Cardiac muscle cell (in vitro differentiated cells and primary cell): ENCODE measurements at regions not wholly inside any gene's neighbourhood (a gene's known extent, or its start where the extent isn't known, plus 50 kb on each side); places are given as distances from the start of the nearest gene placed in this dataset.

ENCODE experiments used
- DNase-seq, 2 donors: peaks; one replicate each; pipeline versions ENCODE4 v3.0.0 to v3.0.0-alpha.2; 2010 to 2017; ENCODE audit warnings: low read depth in 1 of 2, low spot score in 1 of 2
- H3K27ac ChIP-seq: fragments of 200-600 bp; sonication (generic); 2 replicates; pipeline ENCODE4 v1.5.1; 2016
- H3K27me3 ChIP-seq: fragments of 200-600 bp; sonication (generic); 2 replicates; pipeline ENCODE4 v1.6.0; 2016; ENCODE audit warnings: control low read depth
- H3K36me3 ChIP-seq: fragments of 200-600 bp; sonication (generic); 2 replicates; pipeline ENCODE4 v1.5.1; 2016; ENCODE audit warnings: control low read depth
- H3K4me1 ChIP-seq: fragments of 200-600 bp; sonication (generic); 2 replicates; pipeline ENCODE4 v1.8.1; 2017; ENCODE audit warnings: low read depth, mild to moderate bottlenecking, mixed run types
- H3K4me3 ChIP-seq: fragments of 200-600 bp; sonication (generic); 2 replicates; pipeline ENCODE4 v1.5.1; 2016; ENCODE audit warnings: mild to moderate bottlenecking
- H3K9me3 ChIP-seq: fragments of 200-600 bp; sonication (generic); 2 replicates; pipeline ENCODE4 v1.5.1; 2017; ENCODE audit warnings: low read depth, mild to moderate bottlenecking, control low read depth
- CTCF ChIP-seq: IDR thresholded peaks from 2 replicates; pipeline ENCODE4 v1.5.1; 2012; ENCODE audit warnings: low read depth, mild to moderate bottlenecking, low read length

GRCh38 chr1:231093156-231093922, 53.3 kb upstream of the FAM89A start:
- Histone ChIP-seq H3K27ac (no peak overlapping the region), H3K4me3 (no peak overlapping the region), H3K9me3 (no peaks in the 10 kb centered on the region), H3K27me3 (no peaks in the 10 kb centered on the region), H3K4me1 (no peaks in the 10 kb centered on the region), H3K36me3 (no peaks in the 10 kb centered on the region)
- peak; percentile 14 to 42 for DNase-seq
- peak; percentile 36 for TF ChIP-seq CTCF

- Histone ChIP-seq H3K27me3 (no peaks in the 10 kb centered on the region), H3K4me1 (no peaks in the 10 kb centered on the region), H3K36me3 (no peaks in the 10 kb centered on the region), H3K9me3 (no peaks in the 10 kb centered on the region), H3K4me3 (no peak overlapping the region), H3K27ac (no peak overlapping the region)
- TF ChIP-seq CTCF: no peak
- DNase-seq: no peak
Measured at GRCh38 chr1:231092380-231092779, 52.3 kb upstream of the FAM89A start.

GRCh38 chr1:231091831-231092301, 51.8 kb upstream of the FAM89A start:
- DNase-seq: peak in 1 of 2 donors; percentile 54
- no peak overlapping the region for H3K4me3 ChIP-seq
- H3K27ac ChIP-seq: no peak overlapping the region
- TF ChIP-seq CTCF: peak; percentile 65
- H3K9me3 ChIP-seq: no peaks in the 10 kb centered on the region
- no peaks in the 10 kb centered on the region for H3K36me3 ChIP-seq
- H3K27me3 ChIP-seq: no peaks in the 10 kb centered on the region
- no peaks in the 10 kb centered on the region for H3K4me1 ChIP-seq

GRCh38 chr1:231091415-231091814, 51.4 kb upstream of the FAM89A start:
- Histone ChIP-seq H3K27me3 (no peaks in the 10 kb centered on the region), H3K36me3 (no peaks in the 10 kb centered on the region), H3K4me3 (no peak overlapping the region), H3K27ac (no peak overlapping the region), H3K9me3 (no peaks in the 10 kb centered on the region), H3K4me1 (no peaks in the 10 kb centered on the region)
- no peak for TF ChIP-seq CTCF
- DNase-seq: no peak
